Suprapubic skin (tissue), 4 donors: ENCODE measurements at regions not wholly inside any gene's neighbourhood (a gene's known extent, or its start where the extent isn't known, plus 50 kb on each side); places are given as distances from the start of the nearest gene placed in this dataset.

Experiments
- DNase-seq, 2 donors: peaks; one replicate each; pipeline ENCODE4 v3.0.0-alpha.2; 2019; ENCODE audit warnings: low spot score in 2 of 2
- H3K27ac ChIP-seq: fragments of 200-600 bp; sonication (generic); one replicate; pipeline ENCODE4 v1.5.1; 2019
- H3K27me3 ChIP-seq: fragments of 200-600 bp; sonication (generic); one replicate; pipeline ENCODE4 v1.5.1; 2019
- H3K36me3 ChIP-seq: fragments of 200-600 bp; sonication (generic); one replicate; pipeline ENCODE4 v1.5.1; 2019
- H3K4me1 ChIP-seq: fragments of 200-600 bp; sonication (generic); one replicate; pipeline ENCODE4 v1.5.1; 2019
- H3K4me3 ChIP-seq: fragments of 200-600 bp; sonication (generic); one replicate; pipeline ENCODE4 v1.5.1; 2019; ENCODE audit warnings: mild to moderate bottlenecking
- H3K9me3 ChIP-seq: fragments of 200-600 bp; sonication (generic); one replicate; pipeline ENCODE4 v1.5.1; 2019
- EP300 ChIP-seq: sonication (generic); formaldehyde crosslinking; IDR thresholded peaks from one replicate; pipeline ENCODE4 v1.6.1; 2017; ENCODE audit warnings: antibody characterized with exemption
- POLR2A ChIP-seq, 2 donors: fragments of 450-650 bp; IDR thresholded peaks; one replicate each; pipeline ENCODE4 v1.6.1; 2017; ENCODE audit warnings: antibody characterized with exemption in 2 of 2, mild to moderate bottlenecking in 2 of 2, moderate library complexity in 2 of 2
- POLR2AphosphoS5 ChIP-seq, 3 donors: sonication (generic); formaldehyde crosslinking; IDR thresholded peaks; one replicate each; pipeline ENCODE4 v1.6.1; 2017; ENCODE audit warnings: antibody characterized with exemption in 3 of 3
- WGBS: methylation state at CpG from one replicate; pipeline ENCODE4 v1.1.5; 2018; 5-methylcytosine and 5-hydroxymethylcytosine counted together
- TF ChIP-seq, protein P1 (sequence below), 2 donors: fragments of 200-600 bp in 1 of 2; fragments of 450-650 bp in 1 of 2; sonication (generic) in 1 of 2; IDR thresholded peaks; one replicate each; pipeline ENCODE4 v1.5.1; 2016 to 2019; ENCODE audit warnings: antibody characterized with exemption in 2 of 2, mild to moderate bottlenecking in 1 of 2, moderate library complexity in 1 of 2

GRCh38 chr6:91288741-91289140, 701.9 kb upstream of the MAP3K7 start:
- H3K9me3 ChIP-seq: no peaks in the 10 kb centered on the region

DNA sequence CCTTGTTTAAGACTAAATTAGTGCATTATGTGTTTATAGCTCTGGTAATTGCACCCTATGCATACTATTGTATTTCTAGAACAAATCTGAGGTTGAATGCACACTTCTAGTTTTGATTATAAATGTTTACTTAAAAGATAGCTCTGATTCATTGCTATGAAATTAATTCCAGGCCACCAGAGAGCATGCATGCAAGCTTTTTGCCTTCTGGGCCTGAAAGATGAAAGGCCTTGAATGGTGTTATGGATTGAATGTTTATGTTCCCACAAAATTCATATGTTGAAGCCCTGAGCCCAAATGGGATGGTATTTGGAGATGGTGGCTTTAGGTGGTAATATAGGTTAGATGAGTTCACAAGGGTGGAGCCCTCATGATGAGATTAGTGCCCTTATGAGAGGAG, 695.0 kb upstream of the MAP3K7 start:
- no peak for DNase-seq
- Histone ChIP-seq H3K27ac (no peak overlapping the region), H3K36me3 (no peaks in the 10 kb centered on the region), H3K9me3 (no peaks in the 10 kb centered on the region), H3K27me3 (no peaks in the 10 kb centered on the region), H3K4me3 (no peak overlapping the region), H3K4me1 (no peaks in the 10 kb centered on the region)
- TF ChIP-seq POLR2AphosphoS5 (IDR thresholded peaks at IDR 0.05) (no peak), EP300 (no peak), POLR2A (IDR thresholded peaks at IDR 0.05) (no peak)
- TF ChIP-seq, protein P1, sequence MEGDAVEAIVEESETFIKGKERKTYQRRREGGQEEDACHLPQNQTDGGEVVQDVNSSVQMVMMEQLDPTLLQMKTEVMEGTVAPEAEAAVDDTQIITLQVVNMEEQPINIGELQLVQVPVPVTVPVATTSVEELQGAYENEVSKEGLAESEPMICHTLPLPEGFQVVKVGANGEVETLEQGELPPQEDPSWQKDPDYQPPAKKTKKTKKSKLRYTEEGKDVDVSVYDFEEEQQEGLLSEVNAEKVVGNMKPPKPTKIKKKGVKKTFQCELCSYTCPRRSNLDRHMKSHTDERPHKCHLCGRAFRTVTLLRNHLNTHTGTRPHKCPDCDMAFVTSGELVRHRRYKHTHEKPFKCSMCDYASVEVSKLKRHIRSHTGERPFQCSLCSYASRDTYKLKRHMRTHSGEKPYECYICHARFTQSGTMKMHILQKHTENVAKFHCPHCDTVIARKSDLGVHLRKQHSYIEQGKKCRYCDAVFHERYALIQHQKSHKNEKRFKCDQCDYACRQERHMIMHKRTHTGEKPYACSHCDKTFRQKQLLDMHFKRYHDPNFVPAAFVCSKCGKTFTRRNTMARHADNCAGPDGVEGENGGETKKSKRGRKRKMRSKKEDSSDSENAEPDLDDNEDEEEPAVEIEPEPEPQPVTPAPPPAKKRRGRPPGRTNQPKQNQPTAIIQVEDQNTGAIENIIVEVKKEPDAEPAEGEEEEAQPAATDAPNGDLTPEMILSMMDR (IDR thresholded peaks at IDR 0.05): no peak

More at GRCh38 chr6:91288741-91289140, 701.9 kb upstream of the MAP3K7 start:
- Histone ChIP-seq H3K27ac (no peak overlapping the region), H3K36me3 (no peaks in the 10 kb centered on the region), H3K4me3 (no peak overlapping the region), H3K4me1 (no peaks in the 10 kb centered on the region), H3K27me3 (no peaks in the 10 kb centered on the region)
- WGBS: 75% methylated on average over 2 of the region's 2 CpGs
- TF ChIP-seq POLR2AphosphoS5 (IDR thresholded peaks at IDR 0.05): no peak
- TF ChIP-seq, protein P1 (IDR thresholded peaks at IDR 0.05): no peak
- TF ChIP-seq EP300: no peak
- TF ChIP-seq POLR2A (IDR thresholded peaks at IDR 0.05): no peak
- no peak for DNase-seq

DNA sequence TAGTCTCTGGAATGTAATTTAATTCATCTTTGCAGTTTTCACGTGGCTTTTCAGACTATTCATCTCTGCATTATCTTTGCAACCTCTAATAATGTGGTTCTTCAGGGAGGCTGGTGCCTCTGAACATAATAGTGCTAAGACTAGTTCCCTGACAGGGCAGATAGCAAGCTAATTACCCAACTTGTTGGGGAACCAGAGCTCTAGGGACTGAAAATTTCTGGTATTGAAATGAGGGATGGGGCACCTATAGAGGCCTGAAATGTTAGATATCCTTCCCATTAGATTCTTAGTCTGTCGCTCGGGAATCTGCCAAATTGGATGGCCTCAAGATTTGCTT, 693.6 kb upstream of the MAP3K7 start:
- H3K9me3 ChIP-seq: no peaks in the 10 kb centered on the region
- no peaks in the 10 kb centered on the region for H3K27me3 ChIP-seq
- H3K27ac ChIP-seq: no peak overlapping the region
- TF ChIP-seq, protein P1 (IDR thresholded peaks at IDR 0.05): no peak
- TF ChIP-seq EP300: no peak
- TF ChIP-seq POLR2AphosphoS5 (IDR thresholded peaks at IDR 0.05): no peak
- TF ChIP-seq POLR2A (IDR thresholded peaks at IDR 0.05): no peak
- no peaks in the 10 kb centered on the region for H3K36me3 ChIP-seq
- 76% methylated on average over 3 of the region's 3 CpGs for WGBS
- H3K4me3 ChIP-seq: no peak overlapping the region
- H3K4me1 ChIP-seq: no peaks in the 10 kb centered on the region
- no peak for DNase-seq

DNA sequence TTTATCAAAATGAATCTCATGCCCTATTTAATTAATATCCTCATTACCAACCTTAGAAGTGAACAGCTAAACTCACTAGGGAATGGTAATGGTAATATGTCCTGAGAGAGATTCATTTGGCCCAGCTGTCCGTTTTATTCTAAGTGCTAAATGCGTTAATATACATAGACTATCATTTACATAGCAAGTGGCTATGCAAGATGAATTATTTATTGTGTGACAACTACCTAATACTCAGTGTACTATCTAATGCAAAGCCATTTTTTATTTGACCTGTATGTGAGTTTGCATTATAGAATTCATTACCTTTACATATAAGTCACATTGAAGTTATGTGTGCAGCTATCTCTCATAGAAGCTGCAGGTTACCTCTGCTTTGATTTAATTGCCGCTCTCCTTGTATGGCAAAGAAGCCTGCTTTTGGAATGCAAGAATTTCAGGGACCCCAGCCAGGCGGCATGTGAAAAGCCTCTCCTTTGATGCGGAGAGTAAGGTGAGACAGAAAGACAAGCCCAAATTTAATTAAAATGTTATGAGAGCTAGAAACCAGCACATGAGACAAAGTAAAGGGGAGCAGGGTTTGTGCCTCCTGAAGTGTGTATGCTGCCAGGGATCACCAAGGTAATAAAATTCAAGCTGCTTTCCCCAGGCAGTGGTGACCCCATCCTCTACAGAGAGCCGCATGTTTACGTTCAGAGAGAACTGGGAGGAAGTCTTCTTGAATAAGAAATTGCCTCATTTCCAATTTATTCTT, 693.0 kb upstream of the MAP3K7 start:
- TF ChIP-seq POLR2A (IDR thresholded peaks at IDR 0.05): no peak
- TF ChIP-seq, protein P1 (IDR thresholded peaks at IDR 0.05): no peak
- no peak for TF ChIP-seq EP300
- TF ChIP-seq POLR2AphosphoS5 (IDR thresholded peaks at IDR 0.05): no peak
- WGBS: 64% methylated on average over 7 of the region's 7 CpGs
- no peaks in the 10 kb centered on the region for H3K9me3 ChIP-seq

GRCh38 chr6:91278416-91278815, 691.5 kb upstream of the MAP3K7 start:
- 98% methylated on average over 2 of the region's 2 CpGs for WGBS
- H3K9me3 ChIP-seq: no peaks in the 10 kb centered on the region
- no peaks in the 10 kb centered on the region for H3K27me3 ChIP-seq
- no peak overlapping the region for H3K4me3 ChIP-seq
- H3K4me1 ChIP-seq: no peaks in the 10 kb centered on the region
- no peak for DNase-seq
- no peak for TF ChIP-seq POLR2AphosphoS5 (IDR thresholded peaks at IDR 0.05)
- TF ChIP-seq, protein P1 (IDR thresholded peaks at IDR 0.05): no peak
- TF ChIP-seq EP300: no peak
- TF ChIP-seq POLR2A (IDR thresholded peaks at IDR 0.05): no peak
- H3K36me3 ChIP-seq: no peaks in the 10 kb centered on the region
- no peak overlapping the region for H3K27ac ChIP-seq

More for the DNA sequence above, 693.0 kb upstream of the MAP3K7 start:
- Histone ChIP-seq H3K27ac (no peak overlapping the region), H3K27me3 (no peaks in the 10 kb centered on the region), H3K4me3 (no peak overlapping the region), H3K4me1 (no peaks in the 10 kb centered on the region), H3K36me3 (no peaks in the 10 kb centered on the region)
- no peak for DNase-seq
